Naive B cell (primary cell): ENCODE measurements at regions not wholly inside any gene's neighbourhood (a gene's known extent, or its start where the extent isn't known, plus 50 kb on each side); places are given as distances from the start of the nearest gene placed in this dataset.

Experiments used
- ATAC-seq, 2 donors: fragments of 150-1000 bp; cut with Tn5 transposase; 2 replicates each; pipeline ENCODE4 v1.10.0; 2021; ENCODE audit warnings: low read depth in 2 of 2, mild to moderate bottlenecking in 2 of 2, moderate library complexity in 2 of 2
- DNase-seq: peaks from one replicate; pipeline ENCODE4 v3.0.0; 2022
- H3K27ac Mint-ChIP-seq, 6 donors: one replicate each; pipeline ENCODE4 v1.8.0; 2020 to 2022; ENCODE audit warnings: mild to moderate bottlenecking in 6 of 6, mixed read lengths in 6 of 6, moderate library complexity in 5 of 6, inconsistent platforms in 2 of 6
- H3K27me3 Mint-ChIP-seq, 3 donors: one replicate each; pipeline ENCODE4 v1.8.0; 2021 to 2022; ENCODE audit warnings: mixed read lengths in 3 of 3, mild to moderate bottlenecking in 1 of 3
- H3K36me3 Mint-ChIP-seq, 2 donors: one replicate each; pipeline ENCODE4 v1.8.0; 2020 to 2022; ENCODE audit warnings: mixed read lengths in 2 of 2, inconsistent platforms in 1 of 2, mild to moderate bottlenecking in 1 of 2
- H3K4me1 Mint-ChIP-seq, 3 donors: one replicate each; pipeline ENCODE4 v1.8.0; 2020 to 2022; ENCODE audit warnings: mixed read lengths in 3 of 3, inconsistent platforms in 1 of 3, mild to moderate bottlenecking in 1 of 3, moderate library complexity in 1 of 3
- H3K4me3 Mint-ChIP-seq, 8 donors: one replicate each; pipeline ENCODE4 v1.8.0; 2020 to 2022; ENCODE audit warnings: mild to moderate bottlenecking in 8 of 8, mixed read lengths in 8 of 8, moderate library complexity in 8 of 8, inconsistent platforms in 2 of 8
- H3K9me3 Mint-ChIP-seq, 7 donors: one replicate each; pipeline ENCODE4 v1.8.0; 2020 to 2022; ENCODE audit warnings: mixed read lengths in 7 of 7, mild to moderate bottlenecking in 5 of 7, inconsistent platforms in 2 of 7, moderate library complexity in 1 of 7

GRCh38 chr15:35320158-35320780 lies 225.7 kb downstream of the DPH6 start:
- Mint-ChIP-seq H3K4me3 (no peak overlapping the region), H3K36me3 (no peaks in the 10 kb centered on the region), H3K27me3 (no peaks in the 10 kb centered on the region), H3K27ac (no peak overlapping the region), H3K9me3 (peaks cover 0 to 10% (median 3%) of the 10 kb centered on the region in 7 donors), H3K4me1 (no peaks in the 10 kb centered on the region)
- no peak for DNase-seq
- ATAC-seq: no peak

GRCh38 chr15:35319354-35319753 lies 226.6 kb downstream of the DPH6 start:
- Mint-ChIP-seq H3K27me3 (no peaks in the 10 kb centered on the region), H3K36me3 (no peaks in the 10 kb centered on the region), H3K4me3 (no peak overlapping the region), H3K9me3 (peaks cover 0 to 10% (median 4%) of the 10 kb centered on the region in 7 donors), H3K27ac (no peak overlapping the region), H3K4me1 (no peaks in the 10 kb centered on the region)
- DNase-seq (no peak), ATAC-seq (no peak)

- no peak overlapping the region for H3K4me3 Mint-ChIP-seq
- H3K9me3 Mint-ChIP-seq: peaks cover 0 to 10% (median 5%) of the 10 kb centered on the region in 7 donors
- H3K27ac Mint-ChIP-seq: peak overlapping the region in 1 of 6 donors; percentile 83
- no peaks in the 10 kb centered on the region for H3K27me3 Mint-ChIP-seq
- ATAC-seq: no peak
- H3K4me1 Mint-ChIP-seq: no peaks in the 10 kb centered on the region
- no peak for DNase-seq
- no peaks in the 10 kb centered on the region for H3K36me3 Mint-ChIP-seq
These were observed 228.7 kb downstream of the DPH6 start for GRCh38 chr15:35317217-35317616.

GRCh38 chr15:35312344-35312743 lies 227.2 kb upstream of the NANOGP8 start:
- Mint-ChIP-seq H3K27me3 (no peaks in the 10 kb centered on the region), H3K4me3 (no peak overlapping the region), H3K27ac (no peak overlapping the region), H3K9me3 (peaks cover 0 to 10% (median 5%) of the 10 kb centered on the region in 7 donors), H3K4me1 (no peaks in the 10 kb centered on the region), H3K36me3 (no peaks in the 10 kb centered on the region)
- DNase-seq (no peak), ATAC-seq (no peak)

GRCh38 chr15:35311615-35312014 lies 226.5 kb upstream of the NANOGP8 start:
- ATAC-seq (no peak), DNase-seq (no peak)
- Mint-ChIP-seq H3K27me3 (no peaks in the 10 kb centered on the region), H3K9me3 (peaks cover 0 to 9% (median 3%) of the 10 kb centered on the region in 7 donors), H3K4me1 (no peaks in the 10 kb centered on the region), H3K27ac (no peak overlapping the region), H3K4me3 (no peak overlapping the region), H3K36me3 (no peaks in the 10 kb centered on the region)

GRCh38 chr15:35309886-35310285 lies 224.8 kb upstream of the NANOGP8 start:
- no peaks in the 10 kb centered on the region for H3K36me3 Mint-ChIP-seq
- H3K9me3 Mint-ChIP-seq: peaks cover 0 to 3% (median 0%) of the 10 kb centered on the region in 7 donors
- no peak overlapping the region for H3K27ac Mint-ChIP-seq
- no peaks in the 10 kb centered on the region for H3K4me1 Mint-ChIP-seq
- DNase-seq (no peak), ATAC-seq (no peak)
- no peaks in the 10 kb centered on the region for H3K27me3 Mint-ChIP-seq
- no peak overlapping the region for H3K4me3 Mint-ChIP-seq

GRCh38 chr15:35308802-35309201 lies 223.7 kb upstream of the NANOGP8 start:
- no peak for DNase-seq
- peak overlapping the region in 1 of 6 donors; percentile 34 for H3K27ac Mint-ChIP-seq
- H3K36me3 Mint-ChIP-seq: no peaks in the 10 kb centered on the region
- no peaks in the 10 kb centered on the region for H3K4me1 Mint-ChIP-seq
- no peaks in the 10 kb centered on the region for H3K27me3 Mint-ChIP-seq
- H3K4me3 Mint-ChIP-seq: no peak overlapping the region
- peaks cover 0 to 2% (median 0%) of the 10 kb centered on the region in 7 donors for H3K9me3 Mint-ChIP-seq
- no peak for ATAC-seq

- DNase-seq: no peak
- H3K4me3 Mint-ChIP-seq: no peak overlapping the region
- no peak overlapping the region for H3K27ac Mint-ChIP-seq
- H3K9me3 Mint-ChIP-seq: no peaks in the 10 kb centered on the region
- no peaks in the 10 kb centered on the region for H3K4me1 Mint-ChIP-seq
- H3K36me3 Mint-ChIP-seq: no peaks in the 10 kb centered on the region
- no peaks in the 10 kb centered on the region for H3K27me3 Mint-ChIP-seq
- no peak for ATAC-seq
These were observed 222.6 kb upstream of the NANOGP8 start for GRCh38 chr15:35307676-35308075.

GRCh38 chr15:35307026-35307425 lies 221.9 kb upstream of the NANOGP8 start:
- H3K4me1 Mint-ChIP-seq: no peaks in the 10 kb centered on the region
- no peak overlapping the region for H3K4me3 Mint-ChIP-seq
- no peak for DNase-seq
- no peak overlapping the region for H3K27ac Mint-ChIP-seq
- H3K9me3 Mint-ChIP-seq: no peaks in the 10 kb centered on the region
- no peak for ATAC-seq
- no peaks in the 10 kb centered on the region for H3K27me3 Mint-ChIP-seq
- H3K36me3 Mint-ChIP-seq: no peaks in the 10 kb centered on the region

GRCh38 chr15:35306361-35306981 lies 221.4 kb upstream of the NANOGP8 start:
- H3K27ac Mint-ChIP-seq: no peak overlapping the region
- no peaks in the 10 kb centered on the region for H3K4me1 Mint-ChIP-seq
- no peak overlapping the region for H3K4me3 Mint-ChIP-seq
- no peaks in the 10 kb centered on the region for H3K36me3 Mint-ChIP-seq
- H3K9me3 Mint-ChIP-seq: no peaks in the 10 kb centered on the region
- ATAC-seq (no peak), DNase-seq (no peak)
- no peaks in the 10 kb centered on the region for H3K27me3 Mint-ChIP-seq

- H3K4me1 Mint-ChIP-seq: no peaks in the 10 kb centered on the region
- DNase-seq (no peak), ATAC-seq (no peak)
- no peaks in the 10 kb centered on the region for H3K27me3 Mint-ChIP-seq
- H3K4me3 Mint-ChIP-seq: no peak overlapping the region
- H3K27ac Mint-ChIP-seq: no peak overlapping the region
- no peaks in the 10 kb centered on the region for H3K9me3 Mint-ChIP-seq
- no peaks in the 10 kb centered on the region for H3K36me3 Mint-ChIP-seq
These were observed 220.9 kb upstream of the NANOGP8 start for GRCh38 chr15:35305946-35306345.

- Mint-ChIP-seq H3K4me1 (no peaks in the 10 kb centered on the region), H3K27me3 (no peaks in the 10 kb centered on the region), H3K27ac (no peak overlapping the region), H3K4me3 (no peak overlapping the region), H3K9me3 (no peaks in the 10 kb centered on the region), H3K36me3 (no peaks in the 10 kb centered on the region)
- no peak for ATAC-seq
- DNase-seq: no peak
These were observed 220.0 kb upstream of the NANOGP8 start for GRCh38 chr15:35305031-35305550.

- no peaks in the 10 kb centered on the region for H3K9me3 Mint-ChIP-seq
- no peak overlapping the region for H3K4me3 Mint-ChIP-seq
- no peaks in the 10 kb centered on the region for H3K27me3 Mint-ChIP-seq
- H3K4me1 Mint-ChIP-seq: no peaks in the 10 kb centered on the region
- DNase-seq (no peak), ATAC-seq (no peak)
- no peaks in the 10 kb centered on the region for H3K36me3 Mint-ChIP-seq
- H3K27ac Mint-ChIP-seq: no peak overlapping the region
These were observed 219.3 kb upstream of the NANOGP8 start for GRCh38 chr15:35304389-35304788.

GRCh38 chr15:35302334-35302733 lies 217.2 kb upstream of the NANOGP8 start:
- no peaks in the 10 kb centered on the region for H3K4me1 Mint-ChIP-seq
- H3K9me3 Mint-ChIP-seq: no peaks in the 10 kb centered on the region
- H3K27me3 Mint-ChIP-seq: no peaks in the 10 kb centered on the region
- DNase-seq: no peak
- H3K27ac Mint-ChIP-seq: no peak overlapping the region
- H3K4me3 Mint-ChIP-seq: no peak overlapping the region
- no peaks in the 10 kb centered on the region for H3K36me3 Mint-ChIP-seq
- no peak for ATAC-seq
